Duodenal mucosa (tissue), 2 donors: ENCODE measurements at regions not wholly inside any gene's neighbourhood (a gene's known extent, or its start where the extent isn't known, plus 50 kb on each side); places are given as distances from the start of the nearest gene placed in this dataset.

Source experiments
- H3K27ac ChIP-seq: one replicate; pipeline ENCODE4 v1.7.0; 2013; ENCODE audit warnings: low read depth, low read length
- H3K27me3 ChIP-seq, 2 donors: one replicate each; pipeline ENCODE4 v1.7.0; 2013; ENCODE audit warnings: low read length in 2 of 2, control low read depth in 1 of 2; ENCODE audit not compliant: insufficient read depth in 2 of 2, control insufficient read depth in 1 of 2
- H3K36me3 ChIP-seq, 2 donors: one replicate each; pipeline ENCODE4 v1.7.0; 2013; ENCODE audit warnings: low read length in 2 of 2, control low read depth in 1 of 2; ENCODE audit not compliant: insufficient read depth in 2 of 2, control insufficient read depth in 1 of 2
- H3K4me1 ChIP-seq, 2 donors: one replicate each; pipeline ENCODE4 v1.7.0; 2013; ENCODE audit warnings: low read length in 2 of 2, control low read depth in 1 of 2; ENCODE audit not compliant: insufficient read depth in 2 of 2, control insufficient read depth in 1 of 2
- H3K4me3 ChIP-seq, 2 donors: one replicate each; pipeline ENCODE4 v1.7.0; 2013; ENCODE audit warnings: low read length in 2 of 2, low read depth in 1 of 2
- H3K9ac ChIP-seq, 2 donors: one replicate each; pipeline ENCODE4 v1.7.0; 2013; ENCODE audit warnings: low read length in 2 of 2, low read depth in 1 of 2
- H3K9me3 ChIP-seq, 2 donors: one replicate each; pipeline ENCODE4 v1.7.0; 2013; ENCODE audit warnings: low read length in 2 of 2, control low read depth in 1 of 2; ENCODE audit not compliant: control insufficient read depth in 1 of 2

DNA sequence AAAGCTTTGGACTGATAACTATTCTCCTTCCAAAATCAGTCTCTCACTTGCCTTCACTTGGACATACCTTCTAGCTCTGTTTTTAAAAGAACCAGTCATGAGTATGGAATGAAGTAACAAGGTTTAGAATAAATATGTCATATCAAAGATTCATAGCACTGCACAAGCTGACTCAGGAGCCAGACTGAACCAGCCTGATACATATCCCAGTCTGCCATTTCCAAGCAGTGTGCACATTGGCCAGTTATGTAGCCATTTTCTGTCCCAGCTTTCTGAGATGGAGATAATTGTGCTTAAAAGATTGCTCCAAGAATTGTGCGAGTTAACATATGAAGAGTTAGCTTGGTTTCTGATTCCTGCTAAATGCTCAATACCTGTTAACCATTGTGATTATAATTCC, 311.3 kb downstream of the C11orf87 start:
- no peaks in the 10 kb centered on the region for H3K36me3 ChIP-seq
- no peak overlapping the region for H3K27ac ChIP-seq
- H3K9me3 ChIP-seq = no peaks in the 10 kb centered on the region
- no peaks in the 10 kb centered on the region for H3K27me3 ChIP-seq
- no peaks in the 10 kb centered on the region for H3K4me1 ChIP-seq
- H3K4me3 ChIP-seq = no peak overlapping the region
- no peak overlapping the region for H3K9ac ChIP-seq

DNA sequence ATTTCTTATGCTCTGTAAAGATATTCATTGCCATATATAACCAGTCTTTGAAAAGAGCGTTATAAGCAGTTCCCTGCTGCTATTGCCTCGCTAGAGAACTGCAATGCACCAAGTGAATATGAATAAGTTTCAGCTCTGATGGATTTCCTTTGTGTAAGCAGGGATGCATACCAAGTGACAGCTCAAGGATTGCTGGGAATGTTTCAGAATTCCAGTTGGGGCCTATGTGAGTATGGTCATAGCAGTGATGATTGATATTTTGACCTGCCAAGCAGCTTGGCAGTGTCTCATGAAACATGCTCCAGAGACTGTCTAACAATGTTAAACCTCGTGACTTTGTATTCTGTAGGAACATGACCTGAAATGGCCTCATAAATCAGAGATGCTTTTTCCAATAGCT, 312.6 kb downstream of the C11orf87 start:
- no peaks in the 10 kb centered on the region for H3K27me3 ChIP-seq
- H3K27ac ChIP-seq = no peak overlapping the region
- no peaks in the 10 kb centered on the region for H3K36me3 ChIP-seq
- no peak overlapping the region for H3K9ac ChIP-seq
- no peak overlapping the region for H3K4me3 ChIP-seq
- H3K9me3 ChIP-seq = no peaks in the 10 kb centered on the region
- no peaks in the 10 kb centered on the region for H3K4me1 ChIP-seq

DNA sequence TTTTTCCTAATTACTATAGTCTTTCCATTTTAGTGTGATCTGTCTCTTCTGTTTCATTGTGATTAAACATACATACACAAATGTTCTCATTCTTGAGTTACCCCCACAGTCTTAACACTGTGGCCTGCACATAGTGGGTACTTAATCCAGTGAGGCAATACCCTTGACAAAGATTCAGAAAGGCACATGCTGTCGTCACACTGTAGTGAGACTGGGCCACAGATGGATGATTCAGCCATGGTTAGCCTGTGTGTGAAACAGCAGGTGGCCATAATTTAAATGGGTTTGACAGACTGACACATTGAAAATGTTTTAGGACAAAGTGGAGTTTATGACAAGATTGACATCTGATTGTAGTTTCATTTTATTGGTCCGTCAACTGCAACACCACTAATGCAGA, 313.1 kb downstream of the C11orf87 start:
- no peaks in the 10 kb centered on the region for H3K36me3 ChIP-seq
- no peak overlapping the region for H3K4me3 ChIP-seq
- no peaks in the 10 kb centered on the region for H3K27me3 ChIP-seq
- no peak overlapping the region for H3K27ac ChIP-seq
- no peaks in the 10 kb centered on the region for H3K9me3 ChIP-seq
- H3K4me1 ChIP-seq = no peaks in the 10 kb centered on the region
- no peak overlapping the region for H3K9ac ChIP-seq

DNA sequence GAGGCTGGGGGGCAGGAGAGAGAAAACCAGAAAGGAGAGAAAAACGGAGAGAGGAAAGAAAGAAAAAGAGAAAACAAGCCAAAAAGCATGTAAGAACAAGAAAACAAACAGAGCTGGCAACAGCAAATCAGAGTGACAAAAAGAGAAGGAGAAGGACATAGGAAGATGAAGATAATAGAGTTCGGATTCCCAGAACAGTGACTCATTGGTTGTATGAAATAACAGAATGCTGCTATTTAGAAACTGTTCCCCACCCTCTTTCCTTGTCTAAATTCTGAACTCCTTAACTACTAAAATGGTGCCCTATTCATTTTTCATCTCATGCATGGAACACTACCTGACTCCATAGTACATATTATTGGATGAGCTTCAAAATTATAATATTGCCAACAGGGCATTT, 317.4 kb downstream of the C11orf87 start:
- Histone ChIP-seq H3K27me3 (no peaks in the 10 kb centered on the region), H3K36me3 (no peaks in the 10 kb centered on the region), H3K27ac (no peak overlapping the region), H3K9me3 (no peaks in the 10 kb centered on the region), H3K4me1 (no peaks in the 10 kb centered on the region), H3K9ac (no peak overlapping the region), H3K4me3 (no peak overlapping the region)

DNA sequence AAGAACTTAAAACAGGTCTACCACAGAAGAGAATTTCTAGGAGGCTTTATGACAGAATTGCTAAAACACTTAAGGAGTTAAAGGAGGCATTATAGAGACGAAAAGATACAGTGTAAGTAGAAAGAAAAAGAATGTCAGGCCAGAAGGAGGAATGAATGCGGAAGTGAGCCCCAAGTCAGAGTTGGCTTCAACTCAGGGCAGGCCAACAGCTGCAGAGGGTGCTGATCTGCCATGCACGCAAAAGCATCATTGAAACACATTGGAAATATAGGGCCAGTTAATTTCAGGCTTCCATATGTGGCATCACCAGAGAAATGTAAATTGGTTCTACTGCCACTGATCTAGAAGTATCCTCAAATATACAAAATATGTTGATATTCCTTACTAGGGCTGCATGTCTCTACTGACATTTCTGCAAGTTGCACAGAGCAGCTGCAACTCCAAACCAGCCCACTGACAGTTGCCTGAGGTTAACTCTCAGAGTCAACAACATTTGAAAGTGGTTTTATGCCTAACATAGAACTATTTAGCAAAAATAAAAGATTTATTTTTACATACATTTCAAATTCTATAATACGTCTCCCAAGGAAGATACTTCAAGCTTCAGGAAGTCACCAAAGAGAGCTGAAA, 324.1 kb downstream of the C11orf87 start:
- H3K9me3 ChIP-seq = no peaks in the 10 kb centered on the region
- H3K4me3 ChIP-seq = no peak overlapping the region
- H3K4me1 ChIP-seq = no peaks in the 10 kb centered on the region
- no peaks in the 10 kb centered on the region for H3K36me3 ChIP-seq
- no peaks in the 10 kb centered on the region for H3K27me3 ChIP-seq
- H3K27ac ChIP-seq = no peak overlapping the region
- no peak overlapping the region for H3K9ac ChIP-seq

DNA sequence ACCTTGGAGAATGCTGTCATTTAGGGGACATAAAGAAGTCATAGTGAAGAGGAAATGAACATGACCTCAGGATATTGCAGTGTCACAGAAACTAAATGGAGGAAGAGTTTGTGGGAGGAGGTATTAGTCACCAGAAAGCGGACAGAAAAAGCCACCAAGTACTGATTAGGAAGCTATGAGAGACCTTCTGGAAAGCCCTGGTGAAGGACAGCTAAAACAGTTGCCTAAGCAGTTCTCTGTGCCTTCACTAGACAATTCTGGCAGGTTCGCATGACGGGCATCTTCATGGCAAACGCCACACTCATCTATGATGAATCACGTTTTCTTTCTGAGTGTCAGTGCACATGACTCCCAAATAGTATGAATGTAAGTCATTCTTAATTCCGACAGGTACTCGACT, 325.8 kb downstream of the C11orf87 start:
- Histone ChIP-seq H3K27me3 (no peaks in the 10 kb centered on the region), H3K4me3 (no peak overlapping the region), H3K36me3 (no peaks in the 10 kb centered on the region), H3K9me3 (no peaks in the 10 kb centered on the region), H3K9ac (no peak overlapping the region), H3K27ac (no peak overlapping the region), H3K4me1 (no peaks in the 10 kb centered on the region)

DNA sequence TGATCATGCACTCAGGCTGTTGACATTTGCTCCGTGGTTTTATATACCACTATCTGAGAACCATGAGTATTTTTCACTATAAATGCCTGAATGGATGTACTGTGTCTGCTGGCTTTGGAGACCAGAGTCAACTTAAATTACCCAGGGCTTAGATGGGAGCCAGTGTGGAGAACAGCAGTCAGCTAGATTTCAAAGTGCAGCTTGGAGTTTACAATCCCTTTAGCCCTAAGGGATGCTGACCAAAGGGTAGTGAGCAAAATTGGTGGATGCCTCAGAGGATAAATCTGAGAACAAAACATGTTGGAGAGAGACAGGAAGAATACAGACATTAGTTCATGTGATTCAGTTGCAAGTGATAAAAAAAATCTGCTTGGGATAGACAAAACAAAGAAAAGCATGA, 327.5 kb downstream of the C11orf87 start:
- Histone ChIP-seq H3K27ac (no peak overlapping the region), H3K9me3 (no peaks in the 10 kb centered on the region), H3K4me3 (no peak overlapping the region), H3K27me3 (no peaks in the 10 kb centered on the region), H3K4me1 (no peaks in the 10 kb centered on the region), H3K9ac (no peak overlapping the region), H3K36me3 (no peaks in the 10 kb centered on the region)

DNA sequence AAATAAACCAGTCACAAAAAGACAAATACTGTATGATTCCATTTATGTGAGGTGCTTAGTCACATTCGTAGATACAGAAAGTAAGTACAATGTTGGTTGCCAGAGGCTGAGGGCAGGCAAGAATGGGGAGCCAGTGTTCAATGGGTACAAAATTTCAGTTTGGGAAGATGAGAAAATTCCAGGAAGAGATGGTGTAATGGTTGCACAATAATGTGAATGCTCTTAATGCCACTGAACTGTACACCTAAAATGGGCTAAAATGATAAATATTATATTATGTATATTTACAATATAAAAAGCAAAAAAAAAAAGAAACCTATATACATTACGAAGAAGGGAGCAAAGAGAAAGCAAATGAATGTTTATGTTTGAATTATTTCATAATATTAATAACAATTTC, 329.0 kb downstream of the C11orf87 start:
- no peaks in the 10 kb centered on the region for H3K27me3 ChIP-seq
- H3K4me1 ChIP-seq = no peaks in the 10 kb centered on the region
- no peak overlapping the region for H3K9ac ChIP-seq
- H3K36me3 ChIP-seq = no peaks in the 10 kb centered on the region
- H3K27ac ChIP-seq = no peak overlapping the region
- H3K9me3 ChIP-seq = no peaks in the 10 kb centered on the region
- H3K4me3 ChIP-seq = no peak overlapping the region

DNA sequence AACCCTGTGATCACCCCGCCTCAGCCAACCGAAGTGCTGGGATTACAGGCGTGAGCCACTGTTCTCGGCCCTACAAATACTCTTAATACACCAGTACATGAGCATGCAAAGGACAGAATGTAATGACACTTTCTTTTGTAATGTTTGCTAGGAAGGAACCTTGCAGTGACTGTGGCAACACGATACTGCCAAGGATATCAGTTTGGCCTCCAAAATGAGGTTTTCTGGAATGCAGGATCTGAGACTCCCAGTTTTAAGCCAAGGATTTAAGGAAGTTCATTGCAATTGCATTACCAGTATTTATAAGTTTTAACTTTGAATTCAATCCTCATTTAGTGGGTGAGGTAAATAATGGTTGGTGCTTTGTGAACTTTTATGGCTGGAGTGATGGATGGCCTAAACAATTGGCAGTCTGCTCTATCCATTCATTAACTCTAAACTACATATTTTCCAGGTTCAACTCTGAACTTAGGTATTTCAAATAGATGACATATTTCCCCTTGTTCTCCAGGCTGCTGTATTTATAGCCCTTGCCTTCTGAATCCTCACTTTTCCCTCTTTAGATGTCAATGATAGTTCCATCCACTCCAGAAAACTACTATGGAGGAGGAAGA, 330.3 kb downstream of the C11orf87 start:
- no peak overlapping the region for H3K9ac ChIP-seq
- H3K36me3 ChIP-seq = no peaks in the 10 kb centered on the region
- H3K4me1 ChIP-seq = no peaks in the 10 kb centered on the region
- no peak overlapping the region for H3K27ac ChIP-seq
- H3K4me3 ChIP-seq = no peak overlapping the region
- H3K9me3 ChIP-seq = no peaks in the 10 kb centered on the region
- no peaks in the 10 kb centered on the region for H3K27me3 ChIP-seq

DNA sequence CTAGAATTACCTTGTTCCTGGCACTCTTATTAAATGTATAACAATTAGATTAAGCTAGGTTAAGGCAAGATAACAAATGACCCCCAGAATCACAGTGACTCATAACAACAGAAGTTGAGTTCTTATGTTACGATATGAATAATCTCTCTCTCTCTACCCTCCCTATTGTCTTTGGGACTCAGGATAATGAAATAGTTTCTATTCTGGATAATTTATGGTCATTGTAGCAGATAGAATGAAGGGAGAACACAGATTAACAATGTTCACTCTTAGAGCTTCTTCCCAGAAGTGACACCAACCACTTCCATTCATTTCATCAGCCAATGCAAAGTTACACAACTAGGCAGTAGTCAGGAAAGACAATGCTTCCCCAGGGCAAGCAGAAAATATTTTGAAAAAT, 334.5 kb downstream of the C11orf87 start:
- Histone ChIP-seq H3K4me3 (no peak overlapping the region), H3K9ac (no peak overlapping the region)

More for the DNA sequence above, 334.5 kb downstream of the C11orf87 start:
- Histone ChIP-seq H3K36me3 (no peaks in the 10 kb centered on the region), H3K27ac (no peak overlapping the region), H3K4me1 (no peaks in the 10 kb centered on the region), H3K9me3 (no peaks in the 10 kb centered on the region), H3K27me3 (no peaks in the 10 kb centered on the region)
